PC-3 (cell line): ENCODE measurements at regions not wholly inside any gene's neighbourhood (a gene's known extent, or its start where the extent isn't known, plus 50 kb on each side); places are given as distances from the start of the nearest gene placed in this dataset.
A peak's percentile ranks its signal among the peaks of the same experiment; 100 is the strongest.

Source experiments
- ATAC-seq: fragments of 200-7000 bp; cut with Tn5 transposase; 2 replicates; pipeline ENCODE4 v1.9.1; 2020; ENCODE audit warnings: mild to moderate bottlenecking, moderate library complexity
- BruUV-seq: library from RNA; stranded (reverse); fragments of 400-500 nt; replicated peaks from 2 replicates; lab custom pipeline; 2021; lab: Mats Ljungman, UMichigan
- CTCF ChIA-PET: fragments of 300-600 bp; sonication (Branson Sonifier 250); formaldehyde crosslinking; loops from one replicate; lab custom pipeline; 2022; ENCODE audit warnings: antibody characterized with exemption; lab: Charles Lee
- POLR2A ChIA-PET: fragments of 300-600 bp; sonication (Branson Sonifier 250); formaldehyde crosslinking; loops from one replicate; lab custom pipeline; 2022; ENCODE audit warnings: antibody characterized with exemption; ENCODE audit not compliant: unreplicated experiment; lab: Charles Lee
- DNase-seq: peaks from one replicate; pipeline ENCODE4 v3.0.0-alpha.2; 2015
- H2AFZ ChIP-seq: fragments of 300-600 bp; sonication (generic); 2 replicates; pipeline ENCODE4 v1.6.0; 2016; ENCODE audit warnings: antibody characterized with exemption, low read length
- H3F3A ChIP-seq: fragments of 300-600 bp; sonication (generic); one replicate; pipeline ENCODE4 v1.6.0; 2017; ENCODE audit warnings: antibody characterized with exemption, low read length, control low read depth, mild to moderate bottlenecking; ENCODE audit not compliant: unreplicated experiment
- H3K27ac ChIP-seq: fragments of 300-600 bp; sonication (generic); 2 replicates; pipeline ENCODE4 v1.5.1; 2016; ENCODE audit warnings: mild to moderate bottlenecking, low read length
- H3K27me3 ChIP-seq: fragments of 300-600 bp; sonication (generic); 2 replicates; pipeline ENCODE4 v1.6.1; 2016; ENCODE audit warnings: low read length, mixed read lengths
- H3K36me3 ChIP-seq: fragments of 300-600 bp; sonication (generic); 2 replicates; pipeline ENCODE4 v1.6.1; 2016; ENCODE audit warnings: low read depth, mixed run types, low read length, mixed read lengths
- H3K4me1 ChIP-seq: fragments of 300-600 bp; sonication (generic); 2 replicates; pipeline ENCODE4 v1.5.1; 2016; ENCODE audit warnings: low read length; ENCODE audit not compliant: insufficient read depth
- H3K4me2 ChIP-seq: fragments of 300-600 bp; sonication (generic); 2 replicates; pipeline ENCODE4 v1.6.0; 2016; ENCODE audit warnings: low read length
- H3K4me3 ChIP-seq: fragments of 300-600 bp; sonication (generic); 2 replicates; pipeline ENCODE4 v1.5.1; 2016; ENCODE audit warnings: mild to moderate bottlenecking, low read length, mixed read lengths
- H3K79me2 ChIP-seq: fragments of 300-600 bp; sonication (generic); 2 replicates; pipeline ENCODE4 v1.6.1; 2017; ENCODE audit warnings: low read length, mixed read lengths
- H3K9ac ChIP-seq: fragments of 300-600 bp; sonication (generic); 2 replicates; pipeline ENCODE4 v1.6.0; 2016; ENCODE audit warnings: mild to moderate bottlenecking, low read length
- H3K9me2 ChIP-seq: fragments of 300-600 bp; sonication (generic); replicated peaks from 2 replicates; pipeline ENCODE4 v1.6.1; 2016; ENCODE audit warnings: mixed run types, low read length, mixed read lengths
- H3K9me3 ChIP-seq: fragments of 300-600 bp; sonication (generic); 2 replicates; pipeline ENCODE4 v1.6.1; 2016; ENCODE audit warnings: low read length, mixed read lengths
- H4K20me1 ChIP-seq: fragments of 300-600 bp; sonication (generic); 2 replicates; pipeline ENCODE4 v1.6.1; 2016; ENCODE audit warnings: low read length, mixed read lengths
- CTCF ChIP-seq: fragments of 300-600 bp; sonication (generic); conservative IDR thresholded peaks from 2 replicates; pipeline ENCODE4 v1.5.1; 2017; ENCODE audit warnings: antibody characterized with exemption, low read depth, mild to moderate bottlenecking, low read length
- EZH2 ChIP-seq: fragments of 300-600 bp; sonication (generic); IDR thresholded peaks from one replicate; pipeline ENCODE4 v1.6.1; 2017; ENCODE audit warnings: antibody characterized with exemption, mild to moderate bottlenecking, low read length; ENCODE audit not compliant: unreplicated experiment
- EZH2phosphoT487 ChIP-seq: fragments of 300-600 bp; sonication (generic); IDR thresholded peaks from 2 replicates; pipeline ENCODE4 v1.6.1; 2018; ENCODE audit warnings: mild to moderate bottlenecking, antibody characterized with exemption, low read length, borderline replicate concordance
- intact Hi-C: fragments of 100-400 bp; cut with micrococcal nuclease; formaldehyde crosslinking; loops from 2 replicates; pipeline ENCODE4 v1.9.0; 2023

GRCh38 chrX:69278031-69278687 lies 112.9 kb upstream of the PJA1 start:
- H2AFZ ChIP-seq = no peak overlapping the region
- H3K27ac ChIP-seq = no peak overlapping the region
- no peaks in the 10 kb centered on the region for H3K9me3 ChIP-seq
- TF ChIP-seq EZH2phosphoT487 (no peak), CTCF (no peak), EZH2 (no peak)
- H3K4me1 ChIP-seq = peaks cover 9% of the 10 kb centered on the region
- ATAC-seq (no peak), DNase-seq (no peak)
- H3K9me2 ChIP-seq = no peaks in the 10 kb centered on the region
- H3K9ac ChIP-seq = no peak overlapping the region
- intact Hi-C loops = no loop called here
- no peaks in the 10 kb centered on the region for H3F3A ChIP-seq
- ChIA-PET CTCF (no interaction called here), POLR2A (no interaction called here)
- H3K79me2 ChIP-seq = no peaks in the 10 kb centered on the region
- H3K4me2 ChIP-seq = no peak overlapping the region
- H3K4me3 ChIP-seq = no peak overlapping the region
- peaks cover 10% of the 10 kb centered on the region for H3K27me3 ChIP-seq
- no peaks in the 10 kb centered on the region for H3K36me3 ChIP-seq
- BruUV-seq = no TSS peak
- H4K20me1 ChIP-seq = no peaks in the 10 kb centered on the region

GRCh38 chrX:69277369-69277990 lies 112.2 kb upstream of the PJA1 start:
- no TSS peak for BruUV-seq
- H3K27me3 ChIP-seq = peaks cover 17% of the 10 kb centered on the region
- no peaks in the 10 kb centered on the region for H3F3A ChIP-seq
- no peak overlapping the region for H3K27ac ChIP-seq
- POLR2A ChIA-PET = no interaction called here
- no peaks in the 10 kb centered on the region for H3K79me2 ChIP-seq
- H3K9ac ChIP-seq = no peak overlapping the region
- no peaks in the 10 kb centered on the region for H3K36me3 ChIP-seq
- H3K9me3 ChIP-seq = no peaks in the 10 kb centered on the region
- TF ChIP-seq CTCF (no peak), EZH2 (no peak), EZH2phosphoT487 (no peak)
- no peaks in the 10 kb centered on the region for H4K20me1 ChIP-seq
- H3K4me1 ChIP-seq = peaks cover 9% of the 10 kb centered on the region
- H2AFZ ChIP-seq = no peak overlapping the region
- intact Hi-C loops = no loop called here
- H3K4me2 ChIP-seq = no peak overlapping the region
- no peak overlapping the region for H3K4me3 ChIP-seq
- H3K9me2 ChIP-seq = no peaks in the 10 kb centered on the region
- no peak for DNase-seq
- CTCF ChIA-PET = no interaction called here
- no peak for ATAC-seq

GRCh38 chrX:69268611-69269010 lies 103.4 kb upstream of the PJA1 start:
- no peaks in the 10 kb centered on the region for H3K36me3 ChIP-seq
- ChIA-PET POLR2A (no interaction called here), CTCF (no interaction called here)
- no peaks in the 10 kb centered on the region for H3K9me2 ChIP-seq
- H3K4me1 ChIP-seq = peaks cover 5% of the 10 kb centered on the region; the same call in 1 of the 2 replicates
- no peak overlapping the region for H3K4me3 ChIP-seq
- H3K79me2 ChIP-seq = no peaks in the 10 kb centered on the region
- ATAC-seq (no peak), DNase-seq (peak; percentile 35)
- no peaks in the 10 kb centered on the region for H4K20me1 ChIP-seq
- H3K27ac ChIP-seq = no peak overlapping the region
- H3K4me2 ChIP-seq = no peak overlapping the region
- BruUV-seq = no TSS peak
- TF ChIP-seq EZH2 (no peak), CTCF (no peak), EZH2phosphoT487 (no peak)
- intact Hi-C loops = no loop called here
- H3K9ac ChIP-seq = no peak overlapping the region
- no peaks in the 10 kb centered on the region for H3K9me3 ChIP-seq
- H2AFZ ChIP-seq = no peak overlapping the region
- H3F3A ChIP-seq = no peaks in the 10 kb centered on the region
- peaks cover 11% of the 10 kb centered on the region; the same call in 1 of the 2 replicates for H3K27me3 ChIP-seq
